Right renal pelvis (tissue), 4 donors: ENCODE measurements at regions not wholly inside any gene's neighbourhood (a gene's known extent, or its start where the extent isn't known, plus 50 kb on each side); places are given as distances from the start of the nearest gene placed in this dataset.

Source experiments
- DNase-seq, 4 donors: peaks; one replicate each; pipeline ENCODE4 v3.0.0-alpha.2; 2013; ENCODE audit warnings: low read depth in 4 of 4, low spot score in 3 of 4, missing footprints in 1 of 4

GRCh38 chr22:49163258-49163959 is 664.3 kb downstream of the BRD1 start:
- no peak for DNase-seq

GRCh38 chr22:49162841-49163240 is 664.8 kb downstream of the BRD1 start:
- no peak for DNase-seq

GRCh38 chr22:49161002-49161850 is 666.4 kb downstream of the BRD1 start:
- DNase-seq: no peak

GRCh38 chr22:49160261-49161001 is 667.2 kb downstream of the BRD1 start:
- DNase-seq: no peak

- DNase-seq: no peak
Observed at GRCh38 chr22:49159711-49160110, 668.0 kb downstream of the BRD1 start.

GRCh38 chr22:49158741-49159564 is 668.7 kb downstream of the BRD1 start:
- DNase-seq: no peak

GRCh38 chr22:49157529-49158339 is 669.9 kb downstream of the BRD1 start:
- DNase-seq: no peak

GRCh38 chr22:49156662-49157285 is 670.9 kb downstream of the BRD1 start:
- DNase-seq: peak in 1 of 4 donors; percentile 11

GRCh38 chr22:49155770-49156580 is 671.7 kb downstream of the BRD1 start:
- DNase-seq: no peak

- no peak for DNase-seq
Observed at GRCh38 chr22:49155039-49155769, 672.5 kb downstream of the BRD1 start.

- DNase-seq: no peak
Observed at GRCh38 chr22:49154433-49154832, 673.2 kb downstream of the BRD1 start.

- no peak for DNase-seq
Observed at GRCh38 chr22:49153921-49154320, 673.8 kb downstream of the BRD1 start.

- no peak for DNase-seq
Observed at GRCh38 chr22:49152939-49153770, 674.5 kb downstream of the BRD1 start.

GRCh38 chr22:49152127-49152938 is 675.3 kb downstream of the BRD1 start:
- no peak for DNase-seq

- DNase-seq: no peak
Observed at GRCh38 chr22:49151256-49152126, 676.2 kb downstream of the BRD1 start.
